ENCODE measurements at regions not wholly inside any gene's neighbourhood (a gene's known extent, or its start where the extent isn't known, plus 50 kb on each side); places are given as distances from the start of the nearest gene placed in this dataset.

DNA sequence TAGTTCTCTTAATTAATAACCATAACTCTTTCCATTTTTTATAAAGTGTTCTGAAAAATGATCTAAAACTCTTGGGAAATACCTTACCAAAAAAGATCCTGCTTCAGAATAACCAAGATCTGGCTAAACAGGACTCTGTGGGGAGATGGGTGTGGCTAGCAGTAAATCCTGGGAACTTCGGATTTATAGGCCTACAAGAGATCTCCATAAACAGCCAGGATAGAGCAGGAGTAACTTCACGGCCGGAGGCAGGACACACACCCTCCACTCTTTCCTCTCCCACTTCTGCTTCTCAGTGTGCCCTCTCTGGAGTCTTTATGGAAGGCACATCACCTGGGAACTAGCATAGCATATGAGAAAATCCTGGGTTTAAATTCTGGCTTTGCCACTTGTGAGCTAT lies 309.4 kb upstream of the SOX2 start:
- H3K4me2 ChIP-seq = no peak overlapping the region
- WGBS (ENCODE audit: low lambda C conversion rate) = 61% methylated on average over 3 of the region's 3 CpGs
- H3K27ac ChIP-seq (ENCODE audit: low read depth in 2 of 2, low read length in 1 of 2) = no peak overlapping the region
- H3K9me2 ChIP-seq = no peaks in the 10 kb centered on the region
- no peak for TF ChIP-seq MXI1 (IDR thresholded peaks at IDR 0.05; ENCODE audit: low read depth, low read length)
- no peak for TF ChIP-seq MEF2A (IDR thresholded peaks at IDR 0.05; ENCODE audit: borderline replicate concordance, low read depth)
- no peak for TF ChIP-seq GATA2 (CRISPR knock-in tag; IDR thresholded peaks at IDR 0.05)
- TF ChIP-seq SIN3A (IDR thresholded peaks at IDR 0.05; ENCODE audit: borderline replicate concordance, low read depth, low read length) = no peak
- no peak for TF ChIP-seq NRF1 (IDR thresholded peaks at IDR 0.05; ENCODE audit: low read depth, low read length)
- TF ChIP-seq TCF12 (IDR thresholded peaks at IDR 0.05) = no peak
- TF ChIP-seq YY1 (IDR thresholded peaks at IDR 0.05; ENCODE audit: low read depth) = no peak
- no peak for TF ChIP-seq RFX5 (IDR thresholded peaks at IDR 0.05; ENCODE audit: low read length)
- TF ChIP-seq FOXJ3 (CRISPR knock-in tag; IDR thresholded peaks at IDR 0.05) = no peak
- no peak for TF ChIP-seq POLR2AphosphoS5 (IDR thresholded peaks at IDR 0.05; ENCODE audit: low read depth, low read length)
- TF ChIP-seq RXRA (IDR thresholded peaks at IDR 0.05; ENCODE audit: borderline replicate concordance, low read depth) = no peak
- TF ChIP-seq PBX3 (IDR thresholded peaks at IDR 0.05) = no peak
- TF ChIP-seq RAD21 (IDR thresholded peaks at IDR 0.05; ENCODE audit: low read length) = no peak
- TF ChIP-seq CHD2 (IDR thresholded peaks at IDR 0.05; ENCODE audit: low read length, partially characterized antibody) = no peak
- no peak for TF ChIP-seq NFIC (IDR thresholded peaks at IDR 0.05; ENCODE audit: borderline replicate concordance)
- TF ChIP-seq RCOR1 (IDR thresholded peaks at IDR 0.05; ENCODE audit: low read length) = no peak
- no peak for TF ChIP-seq FOXM1 (IDR thresholded peaks at IDR 0.05; ENCODE audit: low read depth)
- no peak for TF ChIP-seq FOSL2 (IDR thresholded peaks at IDR 0.05; ENCODE audit: borderline replicate concordance, low read depth)
- no peak for TF ChIP-seq MAX (IDR thresholded peaks at IDR 0.05; ENCODE audit: low read depth)
- TF ChIP-seq, protein P1, sequence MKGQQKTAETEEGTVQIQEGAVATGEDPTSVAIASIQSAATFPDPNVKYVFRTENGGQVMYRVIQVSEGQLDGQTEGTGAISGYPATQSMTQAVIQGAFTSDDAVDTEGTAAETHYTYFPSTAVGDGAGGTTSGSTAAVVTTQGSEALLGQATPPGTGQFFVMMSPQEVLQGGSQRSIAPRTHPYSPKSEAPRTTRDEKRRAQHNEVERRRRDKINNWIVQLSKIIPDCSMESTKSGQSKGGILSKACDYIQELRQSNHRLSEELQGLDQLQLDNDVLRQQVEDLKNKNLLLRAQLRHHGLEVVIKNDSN (IDR thresholded peaks at IDR 0.05; ENCODE audit: borderline replicate concordance, low read depth) = no peak
- no peak overlapping the region for H3K4me3 ChIP-seq (ENCODE audit: low read depth in 2 of 2, low read length in 1 of 2)
- no peaks in the 10 kb centered on the region for H4K20me1 ChIP-seq (ENCODE audit: insufficient read depth)
- H3K36me3 ChIP-seq (replicated peaks in 1 of 2; ENCODE audit: control insufficient read depth in 1 of 2, insufficient read depth in 2 of 2, low read length in 1 of 2) = no peaks in the 10 kb centered on the region
- H2AFZ ChIP-seq (ENCODE audit: low read depth) = no peak overlapping the region
- H3K9ac ChIP-seq = no peak overlapping the region
- H3K79me2 ChIP-seq (ENCODE audit: insufficient read depth) = no peaks in the 10 kb centered on the region
- ChIA-PET CTCF (interaction anchor here (1.5 kb wide), 1 partner anchor 17 kb away, joined by 6 read pairs; no protein-coding TSS in a partner anchor), POLR2A (no interaction called here)
- no peak for DNase-seq
- H3K9me3 ChIP-seq = no peaks in the 10 kb centered on the region
- H3K27me3 ChIP-seq (ENCODE audit: insufficient read depth) = no peaks in the 10 kb centered on the region
- H3F3A ChIP-seq (replicated peaks; ENCODE audit: insufficient read depth) = peaks cover 3% of the 10 kb centered on the region
- no peaks in the 10 kb centered on the region for H3K4me1 ChIP-seq (ENCODE audit: control insufficient read depth in 1 of 2, insufficient read depth in 2 of 2, low read depth in 1 of 2, low read length in 1 of 2)

DNA sequence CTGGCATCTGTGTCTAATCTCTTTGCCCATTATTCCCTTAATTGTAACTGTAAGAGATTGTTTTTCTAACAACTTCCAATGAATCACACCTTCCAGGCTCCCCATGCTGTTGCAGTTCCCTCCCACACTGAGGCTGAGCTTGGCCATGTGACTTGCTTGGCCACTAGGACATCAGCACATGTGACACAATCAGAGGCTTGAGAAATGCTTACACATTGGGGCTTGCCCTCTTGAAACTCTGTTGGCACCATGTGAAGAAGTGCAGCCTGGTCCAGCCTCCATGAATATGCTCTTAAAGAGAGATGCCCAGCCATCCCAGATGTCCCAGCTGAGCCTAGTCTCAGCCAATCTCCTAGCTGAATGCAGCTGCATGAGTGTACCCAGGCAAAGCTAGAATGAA lies 326.8 kb upstream of the SOX2 start:
- Histone ChIP-seq H3K4me2 (no peak overlapping the region), H3K79me2 (ENCODE audit: insufficient read depth) (no peaks in the 10 kb centered on the region), H3F3A (replicated peaks; ENCODE audit: insufficient read depth) (no peaks in the 10 kb centered on the region), H3K27me3 (ENCODE audit: insufficient read depth) (no peaks in the 10 kb centered on the region), H3K4me1 (ENCODE audit: control insufficient read depth in 1 of 2, insufficient read depth in 2 of 2, low read depth in 1 of 2, low read length in 1 of 2) (no peaks in the 10 kb centered on the region; a peak in 1 of 4 replicates), H3K36me3 (replicated peaks in 1 of 2; ENCODE audit: control insufficient read depth in 1 of 2, insufficient read depth in 2 of 2, low read length in 1 of 2) (no peaks in the 10 kb centered on the region), H3K27ac (ENCODE audit: low read depth in 2 of 2, low read length in 1 of 2) (no peak overlapping the region), H3K9me2 (no peaks in the 10 kb centered on the region), H3K9ac (no peak overlapping the region), H3K4me3 (ENCODE audit: low read depth in 2 of 2, low read length in 1 of 2) (no peak overlapping the region), H3K9me3 (no peaks in the 10 kb centered on the region), H2AFZ (ENCODE audit: low read depth) (no peak overlapping the region), H4K20me1 (ENCODE audit: insufficient read depth) (no peaks in the 10 kb centered on the region)
- ChIA-PET POLR2A (no interaction called here), CTCF (interaction anchor here (1.3 to 1.6 kb wide), 2 partner anchors 17 to 106 kb away, joined by 5 to 6 read pairs; no protein-coding TSS in a partner anchor)
- DNase-seq = no peak
- TF ChIP-seq PBX3 (IDR thresholded peaks at IDR 0.05) (no peak), GABPA (IDR thresholded peaks at IDR 0.05; ENCODE audit: low read depth) (no peak), FOXJ3 (CRISPR knock-in tag; IDR thresholded peaks at IDR 0.05) (no peak), CHD2 (IDR thresholded peaks at IDR 0.05; ENCODE audit: low read length, partially characterized antibody) (no peak), NFIC (IDR thresholded peaks at IDR 0.05; ENCODE audit: borderline replicate concordance) (no peak), IRF3 (IDR thresholded peaks at IDR 0.05; ENCODE audit: low read depth, low read length) (no peak)
- TF ChIP-seq, protein P2, sequence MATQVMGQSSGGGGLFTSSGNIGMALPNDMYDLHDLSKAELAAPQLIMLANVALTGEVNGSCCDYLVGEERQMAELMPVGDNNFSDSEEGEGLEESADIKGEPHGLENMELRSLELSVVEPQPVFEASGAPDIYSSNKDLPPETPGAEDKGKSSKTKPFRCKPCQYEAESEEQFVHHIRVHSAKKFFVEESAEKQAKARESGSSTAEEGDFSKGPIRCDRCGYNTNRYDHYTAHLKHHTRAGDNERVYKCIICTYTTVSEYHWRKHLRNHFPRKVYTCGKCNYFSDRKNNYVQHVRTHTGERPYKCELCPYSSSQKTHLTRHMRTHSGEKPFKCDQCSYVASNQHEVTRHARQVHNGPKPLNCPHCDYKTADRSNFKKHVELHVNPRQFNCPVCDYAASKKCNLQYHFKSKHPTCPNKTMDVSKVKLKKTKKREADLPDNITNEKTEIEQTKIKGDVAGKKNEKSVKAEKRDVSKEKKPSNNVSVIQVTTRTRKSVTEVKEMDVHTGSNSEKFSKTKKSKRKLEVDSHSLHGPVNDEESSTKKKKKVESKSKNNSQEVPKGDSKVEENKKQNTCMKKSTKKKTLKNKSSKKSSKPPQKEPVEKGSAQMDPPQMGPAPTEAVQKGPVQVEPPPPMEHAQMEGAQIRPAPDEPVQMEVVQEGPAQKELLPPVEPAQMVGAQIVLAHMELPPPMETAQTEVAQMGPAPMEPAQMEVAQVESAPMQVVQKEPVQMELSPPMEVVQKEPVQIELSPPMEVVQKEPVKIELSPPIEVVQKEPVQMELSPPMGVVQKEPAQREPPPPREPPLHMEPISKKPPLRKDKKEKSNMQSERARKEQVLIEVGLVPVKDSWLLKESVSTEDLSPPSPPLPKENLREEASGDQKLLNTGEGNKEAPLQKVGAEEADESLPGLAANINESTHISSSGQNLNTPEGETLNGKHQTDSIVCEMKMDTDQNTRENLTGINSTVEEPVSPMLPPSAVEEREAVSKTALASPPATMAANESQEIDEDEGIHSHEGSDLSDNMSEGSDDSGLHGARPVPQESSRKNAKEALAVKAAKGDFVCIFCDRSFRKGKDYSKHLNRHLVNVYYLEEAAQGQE (IDR thresholded peaks at IDR 0.05; ENCODE audit: low read depth, low read length) = no peak

Measured in SK-N-SH (cell line).